Right lobe of liver (tissue), 4 donors: ENCODE measurements at regions not wholly inside any gene's neighbourhood (a gene's known extent, or its start where the extent isn't known, plus 50 kb on each side); places are given as distances from the start of the nearest gene placed in this dataset.

Source experiments
- CTCF ChIP-seq, 4 donors: fragments of 200-600 bp in 3 of 4; fragments of 450-650 bp in 1 of 4; IDR thresholded peaks; one replicate each; pipeline versions ENCODE4 v1.5.1 to v1.8.0; 2016 to 2022; ENCODE audit warnings: antibody characterized with exemption in 4 of 4, mild to moderate bottlenecking in 2 of 4
- POLR2A ChIP-seq: fragments of 450-650 bp; IDR thresholded peaks from one replicate; pipeline ENCODE4 v1.6.1; 2017; ENCODE audit warnings: antibody characterized with exemption, mild to moderate bottlenecking
- donor health status: DM: no; HTN: no; CAD: no.
- donor health status: DM: no; HTN: no; CAD: no.
- donor health status: DM: no; HTN: yes; CAD: no.

DNA sequence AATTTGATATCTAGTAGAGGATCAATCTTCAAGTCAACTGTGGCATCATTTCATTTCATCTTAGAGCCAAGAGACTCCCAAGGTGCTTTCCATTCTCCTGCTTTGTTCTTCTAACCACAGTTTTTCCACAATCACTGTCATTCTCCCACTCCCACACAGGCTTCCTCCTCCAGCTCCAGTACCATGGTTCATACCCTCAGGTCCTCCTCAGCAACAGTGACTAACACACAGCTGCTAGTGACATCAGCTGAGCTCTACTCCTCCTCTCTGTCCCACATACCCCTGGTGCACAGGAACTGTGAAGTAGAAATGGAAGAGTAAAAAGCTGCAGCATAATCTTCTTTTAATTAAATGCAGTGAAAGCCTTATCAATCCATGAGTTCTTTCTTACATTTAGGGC is 200.2 kb upstream of the DPH6 start:
- TF ChIP-seq CTCF (IDR thresholded peaks at IDR 0.05) = no peak
- TF ChIP-seq POLR2A = no peak
